Progenitor cell of endocrine pancreas (in vitro differentiated cells): ENCODE measurements at regions not wholly inside any gene's neighbourhood (a gene's known extent, or its start where the extent isn't known, plus 50 kb on each side); places are given as distances from the start of the nearest gene placed in this dataset.

Source experiments
- DNase-seq: peaks from one replicate; pipeline ENCODE4 v3.0.0; 2021; ENCODE audit warnings: low spot score; ENCODE audit not compliant: unreplicated experiment
- H3K27ac Mint-ChIP-seq: 2 replicates; pipeline ENCODE4 v1.8.0; 2021; ENCODE audit warnings: mild to moderate bottlenecking, moderate library complexity, mixed read lengths
- H3K27me3 Mint-ChIP-seq: 2 replicates; pipeline ENCODE4 v1.8.0; 2021; ENCODE audit warnings: mixed read lengths
- H3K36me3 Mint-ChIP-seq: 2 replicates; pipeline ENCODE4 v1.8.0; 2022; ENCODE audit warnings: mixed read lengths; ENCODE audit not compliant: insufficient read depth
- H3K4me1 Mint-ChIP-seq: 2 replicates; pipeline ENCODE4 v1.8.0; 2021; ENCODE audit warnings: low read depth, mixed read lengths
- H3K4me3 Mint-ChIP-seq: 2 replicates; pipeline ENCODE4 v1.8.0; 2021; ENCODE audit warnings: low read depth, mild to moderate bottlenecking, moderate library complexity, mixed read lengths
- H3K9me3 Mint-ChIP-seq: 2 replicates; pipeline ENCODE4 v1.8.0; 2021; ENCODE audit warnings: low read depth, mixed read lengths
- TF ChIP-seq, protein P1 (sequence below): fragments of 200-600 bp; sonication (generic); IDR thresholded peaks from one replicate; pipeline ENCODE4 v1.5.0; 2021; ENCODE audit warnings: antibody characterized with exemption, mild to moderate bottlenecking; ENCODE audit not compliant: unreplicated experiment

GRCh38 chr3:18586076-18586475 lies 160.9 kb upstream of the SATB1 start:
- Mint-ChIP-seq H3K27me3 (no peaks in the 10 kb centered on the region), H3K4me1 (no peaks in the 10 kb centered on the region), H3K9me3 (peaks cover 7% of the 10 kb centered on the region), H3K36me3 (no peaks in the 10 kb centered on the region), H3K4me3 (no peak overlapping the region), H3K27ac (no peak overlapping the region)
- no peak for DNase-seq
- TF ChIP-seq, protein P1, sequence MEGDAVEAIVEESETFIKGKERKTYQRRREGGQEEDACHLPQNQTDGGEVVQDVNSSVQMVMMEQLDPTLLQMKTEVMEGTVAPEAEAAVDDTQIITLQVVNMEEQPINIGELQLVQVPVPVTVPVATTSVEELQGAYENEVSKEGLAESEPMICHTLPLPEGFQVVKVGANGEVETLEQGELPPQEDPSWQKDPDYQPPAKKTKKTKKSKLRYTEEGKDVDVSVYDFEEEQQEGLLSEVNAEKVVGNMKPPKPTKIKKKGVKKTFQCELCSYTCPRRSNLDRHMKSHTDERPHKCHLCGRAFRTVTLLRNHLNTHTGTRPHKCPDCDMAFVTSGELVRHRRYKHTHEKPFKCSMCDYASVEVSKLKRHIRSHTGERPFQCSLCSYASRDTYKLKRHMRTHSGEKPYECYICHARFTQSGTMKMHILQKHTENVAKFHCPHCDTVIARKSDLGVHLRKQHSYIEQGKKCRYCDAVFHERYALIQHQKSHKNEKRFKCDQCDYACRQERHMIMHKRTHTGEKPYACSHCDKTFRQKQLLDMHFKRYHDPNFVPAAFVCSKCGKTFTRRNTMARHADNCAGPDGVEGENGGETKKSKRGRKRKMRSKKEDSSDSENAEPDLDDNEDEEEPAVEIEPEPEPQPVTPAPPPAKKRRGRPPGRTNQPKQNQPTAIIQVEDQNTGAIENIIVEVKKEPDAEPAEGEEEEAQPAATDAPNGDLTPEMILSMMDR: no peak

GRCh38 chr3:18585004-18585968 lies 160.1 kb upstream of the SATB1 start:
- H3K27me3 Mint-ChIP-seq: no peaks in the 10 kb centered on the region
- TF ChIP-seq, protein P1: no peak
- H3K36me3 Mint-ChIP-seq: no peaks in the 10 kb centered on the region
- no peaks in the 10 kb centered on the region for H3K4me1 Mint-ChIP-seq
- H3K27ac Mint-ChIP-seq: no peak overlapping the region
- DNase-seq: no peak
- H3K9me3 Mint-ChIP-seq: peaks cover 7% of the 10 kb centered on the region
- no peak overlapping the region for H3K4me3 Mint-ChIP-seq

DNA sequence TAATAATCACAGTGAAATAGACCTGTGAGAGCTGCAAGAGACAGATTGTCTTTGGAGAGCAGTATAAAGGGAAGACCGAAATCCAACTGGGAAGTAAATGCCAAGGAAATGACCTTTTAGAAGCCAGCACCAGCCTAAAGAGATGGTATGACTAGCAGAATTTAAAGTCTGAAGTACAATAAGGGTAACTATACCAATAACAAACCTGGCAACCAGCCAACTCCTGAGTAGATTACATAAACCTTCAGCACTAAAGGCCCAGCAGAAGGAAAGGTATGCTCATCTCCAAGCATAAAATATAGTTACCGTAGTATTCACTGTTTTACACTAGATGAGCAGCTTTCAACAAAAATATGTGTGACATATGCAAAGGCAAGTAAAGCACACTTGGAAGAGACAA lies 155.1 kb upstream of the SATB1 start:
- Mint-ChIP-seq H3K4me3 (no peak overlapping the region), H3K9me3 (peaks cover 15% of the 10 kb centered on the region), H3K27ac (no peak overlapping the region), H3K4me1 (no peaks in the 10 kb centered on the region), H3K27me3 (no peaks in the 10 kb centered on the region), H3K36me3 (no peaks in the 10 kb centered on the region)
- DNase-seq: no peak
- TF ChIP-seq, protein P1: no peak

GRCh38 chr3:18579661-18580060 lies 154.5 kb upstream of the SATB1 start:
- Mint-ChIP-seq H3K36me3 (no peaks in the 10 kb centered on the region), H3K4me3 (no peak overlapping the region), H3K27ac (no peak overlapping the region), H3K27me3 (no peaks in the 10 kb centered on the region), H3K4me1 (no peaks in the 10 kb centered on the region), H3K9me3 (peaks cover 15% of the 10 kb centered on the region)
- DNase-seq: no peak
- TF ChIP-seq, protein P1: no peak

DNA sequence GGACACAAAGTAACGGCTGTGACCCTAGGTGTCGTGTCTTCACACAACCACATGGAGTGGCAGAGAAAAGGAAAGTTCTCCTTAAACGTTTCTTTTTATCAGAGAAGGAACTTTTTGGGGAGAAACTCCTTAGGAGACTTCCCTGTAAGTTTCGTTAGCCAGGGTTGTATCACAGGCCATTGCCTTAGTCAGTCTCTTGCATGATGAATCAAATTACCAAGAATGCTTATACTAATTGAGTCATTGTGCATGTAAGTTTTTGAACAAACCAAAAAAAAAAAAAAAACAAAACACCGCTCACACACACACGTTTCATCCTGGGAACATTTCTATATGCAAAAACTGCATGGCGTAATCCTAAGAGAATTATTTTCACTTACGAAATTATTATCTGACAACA lies 150.4 kb upstream of the SATB1 start:
- TF ChIP-seq, protein P1: no peak
- no peak for DNase-seq
- H3K36me3 Mint-ChIP-seq: no peaks in the 10 kb centered on the region
- peaks cover 9% of the 10 kb centered on the region for H3K4me1 Mint-ChIP-seq
- H3K27ac Mint-ChIP-seq: no peak overlapping the region
- H3K27me3 Mint-ChIP-seq: no peaks in the 10 kb centered on the region
- H3K4me3 Mint-ChIP-seq: no peak overlapping the region
- H3K9me3 Mint-ChIP-seq: peaks cover 9% of the 10 kb centered on the region
